ENCODE measurements at regions not wholly inside any gene's neighbourhood (a gene's known extent, or its start where the extent isn't known, plus 50 kb on each side); places are given as distances from the start of the nearest gene placed in this dataset.

DNA sequence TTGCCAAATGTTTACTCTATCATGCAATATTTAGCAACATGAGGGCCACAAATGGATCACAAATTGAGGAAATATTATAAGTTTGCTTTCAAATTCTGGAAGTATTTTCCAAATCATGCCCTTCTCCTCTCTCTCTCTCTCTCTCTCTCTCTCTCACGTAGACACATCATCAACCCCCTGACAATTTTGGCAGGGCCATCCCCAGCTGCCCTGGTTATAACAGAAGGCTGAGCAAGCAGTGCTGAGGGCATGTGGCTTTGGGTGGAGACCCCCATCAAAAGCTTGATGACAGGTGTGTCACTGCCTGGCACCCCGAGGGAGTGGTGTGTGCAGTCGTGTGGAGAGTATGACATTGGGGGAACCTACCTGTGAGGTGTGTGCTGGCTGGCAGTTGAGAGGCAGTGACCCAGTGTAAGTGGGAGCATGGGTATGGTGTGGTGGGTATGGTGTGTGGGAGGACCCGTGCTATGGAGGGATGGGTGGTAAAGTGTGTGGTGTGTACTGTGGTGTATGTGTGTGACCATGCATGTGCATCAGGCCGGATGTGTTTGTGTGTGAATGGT is 224.5 kb downstream of the TTC32 start:
- DNase-seq (ENCODE audit: low spot score), result no peak

DNA sequence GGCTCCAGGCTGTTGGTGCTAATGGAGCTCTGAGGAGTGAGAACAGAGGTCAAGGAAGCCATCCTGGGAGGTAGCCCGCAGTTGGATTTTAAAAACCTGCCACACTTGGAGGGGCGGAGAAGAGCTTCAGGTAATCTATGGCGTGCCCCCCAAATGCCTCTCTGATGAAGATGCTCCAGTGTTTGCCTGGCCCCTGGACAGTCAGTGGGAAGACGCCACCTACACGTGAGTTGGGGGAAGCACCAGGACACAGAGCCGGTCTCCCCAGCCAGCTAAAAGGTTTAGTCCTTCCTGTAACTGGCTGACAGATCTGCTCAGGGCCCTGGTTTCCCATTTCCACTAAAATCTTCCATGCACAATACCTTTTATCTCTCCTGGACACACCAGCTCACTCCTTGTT is 225.0 kb downstream of the TTC32 start:
- no peak for DNase-seq (ENCODE audit: low spot score)

DNA sequence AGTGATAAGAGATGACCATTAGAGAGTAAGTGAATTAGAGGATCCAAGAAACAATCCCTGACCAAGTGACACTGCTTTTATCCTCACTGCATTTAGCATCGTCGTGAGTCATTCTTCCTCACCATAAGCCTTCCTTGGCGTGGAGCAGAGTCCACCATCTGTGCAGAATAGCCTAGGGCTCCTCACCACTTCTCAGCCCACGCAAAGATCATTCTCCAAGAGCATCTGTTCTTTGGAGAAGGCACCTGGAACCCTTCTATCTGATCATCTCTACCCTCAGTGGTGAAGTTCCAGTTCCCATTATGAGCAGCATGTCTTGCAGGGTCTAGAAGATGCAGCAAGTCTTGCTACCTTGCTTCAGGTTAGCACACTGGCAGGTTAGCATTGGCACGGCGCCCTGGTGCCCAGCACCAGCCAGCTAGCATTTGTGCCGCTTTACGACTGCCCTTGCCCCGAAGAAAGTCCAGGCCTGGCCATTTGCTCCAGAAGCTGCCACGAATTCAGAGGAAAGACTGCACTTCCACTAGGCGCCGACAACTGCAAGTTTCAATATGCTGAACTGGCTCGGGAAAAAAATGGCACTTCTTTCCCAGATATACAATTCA is 225.8 kb downstream of the TTC32 start:
- DNase-seq (ENCODE audit: low spot score), result no peak

DNA sequence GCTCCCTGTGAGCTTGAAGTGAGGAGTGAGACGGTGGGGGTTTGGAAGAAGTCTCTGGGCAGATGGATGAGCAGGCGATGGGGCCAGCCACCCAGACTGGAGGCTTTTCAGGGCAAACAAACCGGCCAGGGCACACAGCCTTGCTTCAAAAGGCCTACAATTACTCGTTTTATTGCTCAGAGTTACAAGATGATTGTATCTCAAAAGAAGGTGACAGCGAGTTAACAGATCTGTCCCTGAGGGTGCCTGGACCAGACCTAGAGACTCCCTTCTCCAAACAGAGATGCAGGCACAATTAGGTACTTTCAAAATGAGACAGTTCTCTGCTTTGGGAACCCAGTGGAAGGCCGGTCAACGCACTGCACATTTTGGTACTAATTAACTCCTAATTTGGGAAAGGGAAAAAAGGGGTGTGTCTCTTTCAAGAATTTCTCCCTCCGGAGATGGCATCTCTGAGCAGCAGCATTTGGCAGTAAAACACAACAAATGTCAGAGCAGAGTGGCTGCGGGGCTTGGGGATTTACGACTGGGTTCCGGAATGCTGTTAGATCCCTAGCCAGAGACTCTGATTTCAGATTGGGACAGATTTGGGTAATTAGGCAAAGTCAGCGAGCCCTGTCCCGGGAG is 226.7 kb downstream of the TTC32 start:
- no peak for DNase-seq (ENCODE audit: low spot score)

DNA sequence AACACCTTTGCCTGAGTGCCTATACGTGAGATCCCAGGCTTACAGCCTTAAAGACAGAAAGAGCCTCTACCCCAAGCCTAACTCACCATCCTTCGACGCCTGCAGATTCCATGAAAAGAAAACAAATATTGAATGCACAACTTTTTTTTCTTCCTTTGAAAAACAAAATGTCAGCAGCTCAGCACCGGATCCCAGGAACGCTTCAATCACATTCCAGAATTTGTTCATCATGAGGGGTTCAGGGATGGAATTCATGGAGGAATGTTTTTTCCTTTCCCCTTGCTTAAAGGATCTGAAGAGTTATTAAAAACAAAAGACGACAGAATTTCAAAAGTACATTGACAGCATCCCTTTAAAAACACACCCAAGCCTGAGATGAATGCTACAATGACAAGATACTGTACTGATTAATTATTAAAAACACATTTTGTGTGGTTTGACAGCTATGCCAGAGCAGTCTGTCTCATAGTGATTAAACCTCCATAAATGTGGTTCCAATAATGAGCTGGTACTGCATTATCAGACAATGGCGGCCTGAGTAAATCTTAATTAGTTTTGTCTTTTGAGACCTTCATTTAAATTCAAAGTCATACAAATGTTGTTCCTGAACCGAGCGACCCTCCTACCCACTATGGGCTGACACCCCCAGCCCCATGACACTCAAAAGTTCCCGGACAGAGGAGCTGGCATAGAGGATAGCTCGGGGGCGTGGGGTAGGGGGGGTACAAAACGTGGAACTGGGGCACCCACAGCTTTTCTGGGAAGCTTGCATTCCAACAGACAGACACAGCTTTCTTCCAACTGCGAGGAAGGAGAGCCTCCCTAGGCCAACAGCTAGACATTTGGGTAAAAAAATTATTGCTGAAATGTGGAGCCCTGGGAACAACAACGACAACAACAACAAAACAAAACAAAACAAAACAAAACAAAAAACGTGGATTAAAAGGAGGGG is 227.5 kb downstream of the TTC32 start:
- no peak for DNase-seq (ENCODE audit: low spot score)

DNA sequence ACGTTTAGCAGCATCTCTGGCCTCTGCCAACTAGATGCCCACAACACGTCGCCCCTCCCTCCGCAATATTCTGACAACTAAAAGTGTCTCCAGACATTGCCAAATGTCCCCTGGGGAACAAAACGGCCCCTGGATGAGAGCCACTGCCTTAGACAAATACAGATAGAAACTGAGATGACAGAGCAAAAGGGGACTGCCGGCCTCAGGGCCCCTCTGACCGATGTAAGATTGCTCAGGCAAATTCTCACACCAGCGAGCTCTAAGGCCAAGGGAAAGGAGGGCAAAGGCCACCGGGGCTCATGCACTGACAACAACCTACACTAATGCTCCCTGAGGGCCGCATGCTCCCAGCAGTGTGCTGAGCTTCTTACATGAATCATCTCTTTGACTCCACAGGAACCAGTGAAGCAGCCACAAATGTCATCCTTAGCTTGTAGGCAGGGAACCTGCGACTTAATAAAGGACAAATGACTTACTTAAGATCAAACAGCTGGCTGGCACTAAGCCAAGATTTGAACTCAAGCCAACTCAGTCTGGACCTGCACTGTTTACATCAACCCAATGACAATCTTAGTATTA is 228.5 kb downstream of the TTC32 start:
- DNase-seq (ENCODE audit: low spot score), result no peak

DNA sequence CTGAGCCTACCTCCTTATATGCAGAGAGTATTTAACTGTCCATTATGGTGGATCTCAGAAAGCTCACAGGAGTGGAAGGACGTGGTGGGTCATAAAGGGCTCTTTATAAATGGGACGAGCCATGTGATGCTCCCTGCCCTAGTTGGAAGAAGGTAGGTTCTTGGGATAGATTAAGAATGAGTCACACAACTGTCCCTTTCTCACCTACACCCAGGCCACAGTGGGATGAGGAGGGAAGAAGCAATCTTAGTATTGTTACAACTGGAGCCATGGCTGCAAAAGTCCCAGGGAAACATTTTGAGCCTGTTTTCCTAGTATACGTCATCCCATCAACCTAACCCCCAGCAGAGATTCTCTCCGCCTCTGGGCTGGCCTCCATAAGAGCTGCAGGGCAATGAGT is 229.9 kb downstream of the TTC32 start:
- DNase-seq (ENCODE audit: low spot score), result no peak

DNA sequence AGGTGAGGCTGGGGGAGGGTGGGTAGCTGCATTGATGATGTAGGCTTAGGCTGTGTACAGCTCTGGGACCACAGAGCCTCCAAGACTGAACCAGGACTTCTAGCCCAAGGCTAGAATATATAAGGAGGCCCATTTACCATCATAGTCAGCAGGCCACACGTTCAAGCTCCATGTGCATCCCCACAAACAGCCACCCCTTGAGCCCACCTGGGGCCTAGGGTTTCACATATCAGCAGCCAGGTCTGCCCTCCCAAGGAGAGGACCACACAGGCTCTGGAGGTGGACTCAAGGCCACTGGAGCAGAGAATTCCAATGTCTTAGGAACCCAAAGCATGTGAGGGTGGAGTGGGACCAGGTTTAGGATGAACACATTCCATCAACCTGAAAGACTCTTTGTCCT is 230.5 kb downstream of the TTC32 start:
- DNase-seq (ENCODE audit: low spot score), result no peak

DNA sequence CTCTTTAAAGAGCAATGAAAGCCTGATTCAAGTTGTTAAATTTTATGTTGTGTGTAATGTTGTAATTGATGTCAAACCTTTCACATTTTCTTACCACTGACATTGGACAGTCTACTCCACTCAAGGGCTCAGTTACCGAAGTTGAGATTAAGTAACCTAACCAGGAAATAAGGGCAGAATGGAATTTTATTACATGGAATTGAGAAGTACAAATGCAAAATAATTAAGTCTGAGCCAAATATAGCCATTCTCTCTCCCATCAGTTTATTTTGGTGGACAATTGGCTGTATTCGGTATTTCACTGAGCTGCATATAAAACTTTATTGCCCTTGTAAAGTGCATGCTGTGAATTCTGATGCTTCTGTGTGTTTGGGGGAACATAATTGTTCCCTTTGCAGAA is 231.5 kb downstream of the TTC32 start:
- no peak for DNase-seq (ENCODE audit: low spot score)

DNA sequence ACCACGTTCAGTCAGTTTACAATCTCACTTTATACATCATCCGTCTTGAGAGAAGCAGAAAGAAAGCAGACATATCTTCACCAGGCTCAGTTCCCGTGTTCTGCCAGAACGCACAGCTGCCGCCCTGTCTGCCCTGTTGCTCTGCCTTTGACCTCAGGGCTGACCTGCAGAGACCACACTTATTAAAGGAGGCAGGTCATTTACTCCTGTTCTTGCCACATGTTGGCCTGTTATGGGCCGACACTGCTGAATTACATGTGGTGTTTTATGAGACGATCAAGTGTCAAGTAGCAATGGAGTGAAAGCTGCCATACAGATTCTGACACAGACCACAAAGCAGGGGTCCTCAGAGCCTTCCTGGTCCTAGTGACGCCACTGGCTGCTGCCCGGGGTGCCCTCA is 232.2 kb downstream of the TTC32 start:
- no peak for DNase-seq (ENCODE audit: low spot score)

DNA sequence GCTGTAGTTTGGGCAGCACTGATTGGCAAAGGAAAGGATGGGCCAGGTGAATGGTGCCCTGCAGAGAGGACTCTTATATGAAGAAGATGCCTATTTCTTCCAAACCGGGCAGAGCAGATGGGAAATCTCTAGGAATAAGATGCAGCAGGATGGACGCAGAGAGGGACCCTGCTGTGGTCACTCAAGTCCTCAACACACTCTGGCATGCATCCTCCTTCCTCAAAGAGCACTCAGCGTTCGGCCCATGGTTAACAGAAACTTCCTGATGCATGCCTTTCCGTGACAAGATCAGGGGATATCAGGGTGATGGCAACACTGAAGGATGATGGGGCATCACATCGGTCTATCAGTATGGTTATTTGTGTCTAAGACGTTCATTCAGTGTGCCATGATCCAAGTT is 232.7 kb downstream of the TTC32 start:
- DNase-seq (ENCODE audit: low spot score), result no peak

DNA sequence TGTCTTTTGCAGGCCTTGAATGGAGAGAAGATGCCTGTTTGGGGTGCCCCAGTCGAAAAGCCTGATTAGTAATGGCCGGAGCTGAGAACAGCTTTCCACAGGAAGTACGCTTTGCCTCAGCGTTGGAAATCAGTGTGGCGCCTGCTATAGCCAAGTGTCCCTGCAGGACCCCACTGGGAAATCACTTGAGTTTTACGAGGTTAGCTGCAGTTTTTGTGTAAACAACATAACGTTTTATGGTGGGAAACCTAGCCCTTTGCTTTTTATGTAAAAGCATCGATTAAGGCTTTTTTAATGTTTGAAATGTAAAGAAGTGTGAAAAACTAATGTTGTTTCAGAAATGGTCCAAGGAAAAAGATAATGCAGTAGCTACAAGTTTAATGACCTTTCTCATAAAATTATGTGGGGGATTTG is 234.2 kb downstream of the TTC32 start:
- DNase-seq (ENCODE audit: low spot score), result no peak

DNA sequence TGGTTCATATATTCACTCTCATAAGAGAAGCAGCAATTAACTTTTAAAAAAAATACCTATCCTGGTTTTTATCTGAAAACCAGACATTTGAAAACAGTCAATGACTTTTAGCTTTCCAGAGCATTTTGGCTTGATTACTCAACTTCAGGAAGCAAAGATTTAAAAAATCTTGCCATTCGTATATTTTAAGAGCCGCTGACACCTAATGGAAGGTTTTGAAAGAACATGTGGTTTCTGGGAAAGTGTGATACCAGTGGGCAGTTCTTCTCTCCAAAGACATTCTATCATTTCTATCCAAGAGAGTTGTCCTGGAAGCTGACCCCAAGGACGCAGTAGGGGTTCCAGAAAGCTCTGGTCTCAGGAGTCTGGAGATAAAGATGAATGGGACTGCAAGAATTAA is 234.7 kb downstream of the TTC32 start:
- no peak for DNase-seq (ENCODE audit: low spot score)

DNA sequence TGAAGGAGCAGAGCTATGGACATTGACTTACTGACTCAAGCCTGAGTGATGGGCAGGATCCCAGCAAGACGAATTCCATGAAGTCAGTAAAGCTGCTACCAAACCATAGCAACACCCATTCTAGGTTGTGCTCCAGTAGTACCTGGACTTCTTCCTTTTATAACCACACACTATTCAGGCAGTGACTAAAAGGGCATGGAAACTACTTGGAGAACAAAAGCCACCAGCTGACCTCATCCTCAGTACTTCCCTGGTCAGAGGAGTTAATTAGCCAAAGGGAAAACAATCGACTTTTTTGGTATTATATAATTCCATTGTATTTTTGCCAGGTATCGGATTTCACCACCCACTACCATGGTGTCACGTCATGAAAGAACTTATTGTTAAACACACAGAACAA is 237.1 kb downstream of the TTC32 start:
- no peak for DNase-seq (ENCODE audit: low spot score)

DNA sequence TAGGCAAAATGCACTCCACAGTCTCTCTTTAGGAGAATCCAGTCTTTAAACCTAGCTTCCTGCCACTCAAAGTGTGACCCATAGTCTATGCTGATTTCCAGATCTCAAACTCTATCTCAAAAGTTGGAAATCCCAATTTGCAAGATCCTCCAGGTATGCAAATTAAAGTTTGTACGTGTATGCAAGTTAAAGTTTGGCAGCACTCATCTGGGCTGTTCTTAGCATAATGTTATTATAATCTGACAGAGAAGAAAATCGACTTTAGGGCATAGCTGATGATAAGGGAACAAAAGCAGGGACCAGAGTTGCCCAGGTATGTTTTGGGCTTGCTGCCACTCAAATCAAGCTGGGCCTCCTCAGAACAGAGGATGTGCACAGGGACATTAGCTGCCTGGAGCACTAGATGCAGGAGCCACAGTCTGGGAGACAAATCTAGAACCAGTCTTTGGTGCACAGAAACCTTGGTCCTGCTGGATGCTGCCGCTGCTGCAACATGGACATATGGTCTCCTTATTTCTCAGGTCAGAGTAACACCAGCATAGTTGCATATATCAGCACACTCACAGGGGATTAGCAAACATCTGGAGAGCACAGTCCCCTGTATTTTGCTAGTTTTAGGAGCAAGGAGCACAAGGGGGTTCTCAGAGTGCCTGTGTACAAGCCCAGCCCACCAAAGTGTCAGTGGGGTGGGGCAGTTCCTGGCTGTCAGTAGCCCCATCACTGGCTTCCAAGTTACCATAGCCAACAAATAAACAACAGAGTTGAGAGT is 242.6 kb downstream of the TTC32 start:
- no peak for DNase-seq (ENCODE audit: low spot score)

DNA sequence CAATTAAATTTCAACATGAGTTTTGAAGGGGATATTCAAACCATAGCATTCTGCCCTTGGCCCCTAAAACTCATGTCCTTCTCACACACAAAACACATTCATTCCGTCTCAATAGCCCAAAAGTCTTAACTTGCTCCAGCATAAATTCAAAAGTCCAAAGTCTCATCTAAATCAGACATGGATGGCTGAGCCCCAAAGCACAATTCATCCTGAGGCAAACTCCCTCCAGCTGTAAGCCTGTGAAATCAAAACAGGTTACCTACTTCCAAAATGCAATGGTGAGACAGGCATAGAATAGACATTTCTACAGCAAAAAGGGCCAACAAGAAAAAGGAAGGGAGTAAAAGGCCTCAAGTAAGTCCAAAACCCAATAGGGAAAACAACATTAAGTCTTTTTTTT is 245.8 kb downstream of the TTC32 start:
- no peak for DNase-seq (ENCODE audit: low spot score)

DNA sequence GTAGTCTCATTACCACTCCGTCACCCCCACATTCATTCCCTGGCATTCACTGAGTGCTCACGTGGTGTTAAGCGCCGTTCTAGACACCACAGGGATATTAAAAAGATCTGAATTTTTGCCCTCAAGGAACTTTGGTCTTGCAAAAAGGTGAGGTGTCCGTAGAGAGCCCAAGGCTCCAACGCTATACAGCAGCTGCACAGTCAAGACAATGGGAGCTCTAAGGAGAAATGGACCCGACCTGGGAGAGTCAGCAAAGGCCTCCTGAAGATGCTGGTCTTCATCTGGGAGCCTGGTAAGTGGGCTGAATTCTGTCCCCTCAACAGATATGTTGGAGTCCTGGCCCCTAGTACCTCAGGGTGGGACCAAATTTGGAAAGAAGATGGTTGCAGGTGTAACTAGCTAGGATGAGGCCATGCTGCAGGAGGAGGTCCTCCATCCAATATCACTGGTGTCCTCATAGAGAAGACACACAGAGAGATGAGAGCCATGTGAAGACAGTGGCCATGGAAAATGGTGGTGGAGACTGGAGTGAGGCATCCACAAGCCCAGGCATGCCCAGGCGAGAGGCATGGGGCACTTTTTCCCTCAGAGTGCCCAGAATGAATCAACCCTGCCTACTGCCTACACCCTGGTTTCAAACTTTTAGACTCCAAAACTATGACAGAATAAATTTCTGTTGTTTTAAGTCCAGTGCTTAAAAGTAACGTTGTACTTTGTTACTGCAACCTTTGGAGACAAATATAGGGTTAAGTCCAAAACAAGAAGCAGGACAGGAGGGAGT is 247.3 kb downstream of the TTC32 start:
- no peak for DNase-seq (ENCODE audit: low spot score)

DNA sequence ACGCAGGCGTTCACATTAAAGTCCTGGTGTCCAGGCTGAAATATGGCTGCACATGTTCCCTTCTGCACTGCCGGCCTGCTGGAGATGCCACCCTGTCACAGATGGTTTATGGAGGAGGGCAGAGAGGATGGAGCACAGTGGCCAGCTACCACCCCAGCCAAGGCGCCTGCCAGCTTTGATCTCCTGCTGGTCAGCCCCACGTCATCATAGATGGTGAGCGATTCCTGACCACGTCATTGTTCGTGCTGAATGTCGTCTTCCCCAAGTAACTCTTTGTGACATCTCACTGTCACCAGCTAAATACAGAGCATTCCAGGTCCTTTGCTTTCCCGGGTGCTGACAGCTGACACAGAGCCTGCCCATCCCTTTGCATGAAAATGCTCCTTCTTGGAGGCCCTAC is 248.3 kb downstream of the TTC32 start:
- DNase-seq (ENCODE audit: low spot score), result no peak

DNA sequence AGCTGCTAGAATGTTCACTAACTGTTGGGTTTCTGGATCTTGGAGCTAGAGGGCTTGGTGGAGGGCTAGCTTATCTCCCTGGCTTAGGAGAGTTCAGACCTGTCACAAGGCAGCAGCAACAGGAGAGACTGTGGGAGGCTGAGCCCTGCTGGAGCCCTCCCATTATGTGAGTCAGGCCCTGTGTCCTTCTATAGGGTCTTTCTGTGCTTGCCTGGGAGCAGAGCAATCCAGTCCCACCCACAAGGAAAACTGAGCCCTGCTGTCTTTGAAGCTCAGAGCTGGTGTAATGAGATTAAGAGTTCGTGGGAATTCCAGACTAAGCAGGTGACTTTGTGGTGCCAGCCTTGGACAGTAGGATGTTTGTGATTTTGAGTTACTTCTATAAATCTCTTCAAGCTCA is 249.0 kb downstream of the TTC32 start:
- no peak for DNase-seq (ENCODE audit: low spot score)

DNA sequence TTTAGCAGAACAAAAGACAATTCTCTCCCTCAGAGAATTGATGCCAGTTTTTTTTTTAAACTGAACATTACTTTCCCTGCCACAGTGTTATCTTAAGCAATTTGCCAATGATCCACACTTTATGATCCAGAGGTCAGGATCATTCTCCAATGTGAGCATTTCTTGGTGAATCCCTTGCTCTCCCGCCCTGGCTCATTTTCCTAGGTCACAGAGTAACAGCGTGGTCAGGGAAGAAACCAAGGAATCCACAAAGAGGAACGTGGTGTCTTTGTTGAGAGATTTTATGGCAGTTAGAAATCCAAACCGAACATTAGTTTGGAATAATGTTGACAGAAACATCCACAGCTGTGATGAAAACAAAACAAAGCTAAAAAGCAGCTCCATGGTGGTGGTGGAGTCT is 250.3 kb downstream of the TTC32 start:
- DNase-seq (ENCODE audit: low spot score), result no peak

DNA sequence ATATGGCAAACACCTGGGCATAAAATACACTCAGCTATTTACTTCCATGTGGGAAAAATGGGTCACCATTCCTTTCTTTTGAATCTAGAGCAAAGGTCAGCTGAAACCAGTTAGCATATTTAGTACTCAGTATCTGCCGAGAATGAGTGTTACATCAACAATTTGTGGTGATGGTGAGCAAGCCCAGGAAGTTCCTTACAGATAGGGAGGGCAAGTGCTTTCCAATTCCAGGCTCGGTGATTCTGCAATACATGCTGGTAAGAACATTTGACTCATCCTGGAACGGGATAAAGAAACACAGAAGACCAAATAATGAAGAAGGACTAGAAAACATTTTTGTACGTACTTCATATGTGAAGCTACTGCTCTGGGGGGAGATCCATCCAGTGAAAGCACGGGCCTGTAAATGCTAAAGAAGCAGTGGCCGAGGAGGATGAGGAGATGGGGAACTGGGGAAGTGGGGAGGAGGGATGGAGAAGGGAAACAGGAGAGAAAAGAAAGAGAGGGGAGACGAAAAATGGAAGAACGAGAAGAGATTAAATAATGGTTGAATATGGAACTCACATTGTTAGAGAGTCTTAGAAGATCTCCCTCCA is 251.9 kb downstream of the TTC32 start:
- no peak for DNase-seq (ENCODE audit: low spot score)

All from CD4-positive, alpha-beta T cell treated with Interleukin-15 for 4 hours (primary cell).